Hepatocyte (in vitro differentiated cells): ENCODE measurements at regions not wholly inside any gene's neighbourhood (a gene's known extent, or its start where the extent isn't known, plus 50 kb on each side); places are given as distances from the start of the nearest gene placed in this dataset.
A peak's percentile ranks its signal among the peaks of the same experiment; 100 is the strongest.
"Not testable (repeated sequence)": the region's sequence is repeated elsewhere in the genome, so short reads cannot be mapped to it uniquely, and the experiment has no call there.

Experiments
- DNase-seq: peaks from one replicate; pipeline ENCODE4 v3.0.0-alpha.2; 2016; ENCODE audit warnings: low spot score
- H2AFZ ChIP-seq: fragments of 200-600 bp; sonication (generic); 2 replicates; pipeline ENCODE4 v1.6.0; 2016; ENCODE audit warnings: antibody characterized with exemption, mild to moderate bottlenecking
- H3K27ac ChIP-seq: fragments of 200-600 bp; sonication (generic); 2 replicates; pipeline ENCODE4 v1.5.1; 2016; ENCODE audit warnings: mild to moderate bottlenecking
- H3K27me3 ChIP-seq: fragments of 200-600 bp; sonication (generic); 2 replicates; pipeline ENCODE4 v1.6.1; 2016
- H3K36me3 ChIP-seq: fragments of 200-600 bp; sonication (generic); replicated peaks from 2 replicates; pipeline ENCODE4 v1.5.1; 2016; ENCODE audit warnings: low read depth; ENCODE audit not compliant: insufficient read depth
- H3K4me1 ChIP-seq: fragments of 200-600 bp; sonication (generic); 2 replicates; pipeline ENCODE4 v1.5.1; 2016; ENCODE audit warnings: mild to moderate bottlenecking, moderate library complexity; ENCODE audit not compliant: insufficient read depth
- H3K4me2 ChIP-seq: fragments of 200-600 bp; sonication (generic); 2 replicates; pipeline ENCODE4 v1.6.0; 2016
- H3K4me3 ChIP-seq: fragments of 200-600 bp; sonication (generic); 2 replicates; pipeline ENCODE4 v1.5.1; 2016; ENCODE audit warnings: mild to moderate bottlenecking
- H3K79me2 ChIP-seq: fragments of 200-600 bp; sonication (generic); 2 replicates; pipeline ENCODE4 v1.6.0; 2017; ENCODE audit warnings: mild to moderate bottlenecking
- H3K9me2 ChIP-seq: fragments of 200-600 bp; sonication (generic); replicated peaks from 2 replicates; pipeline ENCODE4 v1.6.0; 2017; ENCODE audit warnings: mild to moderate bottlenecking; ENCODE audit not compliant: insufficient read depth
- H3K9me3 ChIP-seq: fragments of 200-600 bp; sonication (generic); 2 replicates; pipeline ENCODE4 v1.5.1; 2016; ENCODE audit warnings: low read depth, mild to moderate bottlenecking
- H4K20me1 ChIP-seq: fragments of 200-600 bp; sonication (generic); 2 replicates; pipeline ENCODE4 v1.6.0; 2016; ENCODE audit warnings: mild to moderate bottlenecking; ENCODE audit not compliant: insufficient read depth, poor library complexity, severe bottlenecking
- CTCF ChIP-seq: fragments of 200-600 bp; sonication (generic); IDR thresholded peaks from 2 replicates; pipeline ENCODE4 v1.5.1; 2016; ENCODE audit warnings: antibody characterized with exemption, mild to moderate bottlenecking; ENCODE audit not compliant: poor library complexity
- WGBS: methylation state at CpG from one replicate; pipeline ENCODE4 v1.1.6; 2016; ENCODE audit warnings: low lambda C conversion rate; ENCODE audit errors: missing lambda C conversion rate; 5-methylcytosine and 5-hydroxymethylcytosine counted together

GRCh38 chr4:9110700-9111099, 59.5 kb upstream of the FAM90A26 start:
- H3K4me2 ChIP-seq, H4K20me1 ChIP-seq, H3K27ac ChIP-seq, H3K36me3 ChIP-seq, H3K9me3 ChIP-seq, H3K4me1 ChIP-seq, H3K27me3 ChIP-seq, DNase-seq, H3K4me3 ChIP-seq, H2AFZ ChIP-seq, H3K9me2 ChIP-seq, H3K79me2 ChIP-seq: not testable (repeated sequence)
- 76% methylated on average over 3 of the region's 3 CpGs for WGBS

GRCh38 chr4:9103148-9103524, 67.1 kb upstream of the FAM90A26 start:
- not testable (repeated sequence) for H3K36me3 ChIP-seq, H3K27ac ChIP-seq, H4K20me1 ChIP-seq, H3K79me2 ChIP-seq, H3K9me3 ChIP-seq, H2AFZ ChIP-seq, H3K4me2 ChIP-seq, H3K4me3 ChIP-seq, H3K4me1 ChIP-seq, H3K27me3 ChIP-seq, DNase-seq, H3K9me2 ChIP-seq
- peak; percentile 18 for TF ChIP-seq CTCF
- WGBS = 51% methylated on average over 6 of the region's 6 CpGs

- not testable (repeated sequence) for H3K36me3 ChIP-seq, H3K4me3 ChIP-seq, H3K27ac ChIP-seq, H2AFZ ChIP-seq, H3K9me2 ChIP-seq, H3K9me3 ChIP-seq, DNase-seq, H3K27me3 ChIP-seq, H3K79me2 ChIP-seq, H4K20me1 ChIP-seq, H3K4me2 ChIP-seq, H3K4me1 ChIP-seq
- 79% methylated on average over 22 of the region's 22 CpGs for WGBS
Measured at GRCh38 chr4:9102471-9103147, 67.6 kb upstream of the FAM90A26 start.

- H3K27me3 ChIP-seq, H3K9me3 ChIP-seq, H3K27ac ChIP-seq, H3K4me3 ChIP-seq, H3K9me2 ChIP-seq, H3K4me2 ChIP-seq, DNase-seq, H3K36me3 ChIP-seq, H4K20me1 ChIP-seq, H2AFZ ChIP-seq, H3K4me1 ChIP-seq, H3K79me2 ChIP-seq: not testable (repeated sequence)
- 79% methylated on average over 5 of the region's 5 CpGs for WGBS
Measured at GRCh38 chr4:9096330-9096729, 73.9 kb upstream of the FAM90A26 start.

- H4K20me1 ChIP-seq, H3K79me2 ChIP-seq, H3K36me3 ChIP-seq, H3K9me2 ChIP-seq, H2AFZ ChIP-seq, DNase-seq, H3K4me2 ChIP-seq, H3K27me3 ChIP-seq, H3K4me1 ChIP-seq, H3K27ac ChIP-seq, H3K4me3 ChIP-seq, H3K9me3 ChIP-seq: not testable (repeated sequence)
- 92% methylated on average over 15 of the region's 15 CpGs for WGBS
Measured at GRCh38 chr4:9078796-9079195, 91.4 kb upstream of the FAM90A26 start.

GRCh38 chr4:9076974-9077373, 93.2 kb upstream of the FAM90A26 start:
- not testable (repeated sequence) for H4K20me1 ChIP-seq, DNase-seq
- WGBS = 74% methylated on average over 3 of the region's 3 CpGs

GRCh38 chr4:9076486-9076885, 93.7 kb upstream of the FAM90A26 start:
- not testable (repeated sequence) for H4K20me1 ChIP-seq, H3K4me3 ChIP-seq, H2AFZ ChIP-seq, H3K9me2 ChIP-seq, DNase-seq, H3K27ac ChIP-seq, H3K79me2 ChIP-seq, H3K4me2 ChIP-seq, H3K9me3 ChIP-seq, H3K4me1 ChIP-seq, H3K36me3 ChIP-seq, H3K27me3 ChIP-seq
- 88% methylated on average over 2 of the region's 2 CpGs for WGBS

More at GRCh38 chr4:9076974-9077373, 93.2 kb upstream of the FAM90A26 start:
- H3K27me3 ChIP-seq, H3K9me2 ChIP-seq, H3K27ac ChIP-seq, H3K4me2 ChIP-seq, H3K4me3 ChIP-seq, H3K79me2 ChIP-seq, H3K36me3 ChIP-seq, H3K9me3 ChIP-seq, H3K4me1 ChIP-seq, H2AFZ ChIP-seq: not testable (repeated sequence)

- H4K20me1 ChIP-seq, H3K9me3 ChIP-seq, H3K27ac ChIP-seq, DNase-seq, H3K4me3 ChIP-seq, H3K27me3 ChIP-seq, H3K36me3 ChIP-seq, H3K4me2 ChIP-seq, H3K79me2 ChIP-seq, H2AFZ ChIP-seq, H3K9me2 ChIP-seq, H3K4me1 ChIP-seq: not testable (repeated sequence)
- WGBS = 69% methylated on average over 6 of the region's 6 CpGs
Measured at GRCh38 chr4:9073371-9073770, 96.8 kb upstream of the FAM90A26 start.
